Activated CD4-positive, alpha-beta T cell treated with anti-CD3 and anti-CD28 coated beads, Interleukin-10, Interleukin-2, amounts not matched to agents 100 ng/mL and 50 ng/mL, durations not matched to agents 16 hours and 8 hours (primary cell): ENCODE measurements at regions not wholly inside any gene's neighbourhood (a gene's known extent, or its start where the extent isn't known, plus 50 kb on each side); places are given as distances from the start of the nearest gene placed in this dataset.

Experiments
- DNase-seq: peaks from one replicate; pipeline ENCODE4 v3.0.0-alpha.2; 2020

DNA sequence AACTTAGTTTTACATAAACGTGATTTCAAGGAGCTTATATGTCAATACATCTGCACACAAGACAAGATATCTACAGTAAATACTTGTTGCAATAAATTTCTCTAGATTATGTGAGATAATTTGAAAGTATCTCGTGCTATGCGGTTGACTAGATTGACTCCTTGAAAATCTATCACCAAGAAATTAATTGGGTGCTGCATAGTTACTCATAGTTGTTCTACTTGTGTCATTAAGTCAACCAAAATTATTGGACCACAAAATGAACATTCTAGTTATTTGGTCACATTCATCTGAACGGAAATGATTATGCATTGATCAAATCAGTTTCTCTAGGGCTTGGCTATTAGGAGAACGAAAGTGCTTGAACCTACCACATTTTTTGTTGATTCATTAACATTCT is 2291.5 kb downstream of the PCDH9 start:
- DNase-seq: no peak

- no peak for DNase-seq
These were observed 2292.8 kb downstream of the PCDH9 start for GRCh38 chr13:64937302-64937701.

GRCh38 chr13:64936879-64937278 is 2293.3 kb downstream of the PCDH9 start:
- no peak for DNase-seq

GRCh38 chr13:64935441-64935840 is 2294.7 kb downstream of the PCDH9 start:
- DNase-seq: no peak

GRCh38 chr13:64934569-64935362 is 2295.4 kb downstream of the PCDH9 start:
- DNase-seq: no peak

DNA sequence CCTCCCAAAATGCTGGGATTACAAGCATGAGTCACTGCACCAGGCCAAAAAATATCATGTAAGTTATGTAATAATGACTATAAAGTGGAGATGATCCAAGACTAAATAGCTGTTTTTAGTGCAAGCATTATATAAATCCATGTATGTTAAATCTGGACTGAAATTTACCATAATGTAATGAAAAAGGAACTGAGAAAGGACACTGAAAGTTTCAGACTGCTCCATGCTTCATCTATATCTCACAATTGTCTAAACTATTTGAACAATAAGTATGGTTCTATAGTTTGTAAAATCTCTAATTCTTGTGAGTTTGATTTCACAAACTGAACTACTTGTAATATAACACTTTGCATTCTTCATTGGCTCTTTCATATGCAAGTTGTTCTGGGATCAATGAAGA is 2299.5 kb downstream of the PCDH9 start:
- no peak for DNase-seq

DNA sequence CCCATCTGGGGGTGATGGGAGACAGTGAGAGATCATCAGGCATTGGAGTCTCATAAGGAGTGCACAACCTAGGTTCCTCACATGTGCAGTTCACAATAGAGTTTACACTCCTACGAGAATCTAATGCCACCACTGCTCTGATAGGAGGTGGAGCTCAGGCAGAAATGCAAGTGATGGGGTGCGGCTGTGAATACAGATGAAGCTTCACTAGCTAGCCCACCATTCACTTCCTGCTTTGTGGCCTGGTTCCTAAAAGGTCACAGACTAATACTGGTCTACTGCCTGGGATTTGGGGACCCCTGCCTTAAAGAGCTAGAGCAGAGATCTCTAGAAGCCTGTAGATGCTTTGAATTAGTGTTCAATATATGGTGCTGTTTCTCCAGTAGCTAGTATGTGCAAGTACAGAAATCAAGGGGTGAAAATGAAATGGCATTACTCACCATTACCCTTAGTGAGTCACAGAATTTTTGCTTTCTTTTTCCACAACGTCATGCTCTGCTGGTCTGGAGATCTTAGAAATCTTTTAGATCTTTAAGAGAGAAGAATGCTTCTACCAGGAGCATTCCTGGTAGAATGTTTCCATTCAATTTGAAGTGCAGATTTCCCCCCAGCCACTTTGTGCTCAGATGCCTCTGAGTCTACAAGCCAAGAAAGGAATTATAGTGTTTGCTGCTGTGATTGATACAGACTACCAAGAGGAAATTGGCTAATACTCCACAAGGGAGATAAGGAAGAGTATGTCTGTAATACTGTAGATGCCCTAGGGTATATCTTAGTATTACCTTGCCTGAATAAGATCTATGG is 2301.2 kb downstream of the PCDH9 start:
- DNase-seq: no peak

DNA sequence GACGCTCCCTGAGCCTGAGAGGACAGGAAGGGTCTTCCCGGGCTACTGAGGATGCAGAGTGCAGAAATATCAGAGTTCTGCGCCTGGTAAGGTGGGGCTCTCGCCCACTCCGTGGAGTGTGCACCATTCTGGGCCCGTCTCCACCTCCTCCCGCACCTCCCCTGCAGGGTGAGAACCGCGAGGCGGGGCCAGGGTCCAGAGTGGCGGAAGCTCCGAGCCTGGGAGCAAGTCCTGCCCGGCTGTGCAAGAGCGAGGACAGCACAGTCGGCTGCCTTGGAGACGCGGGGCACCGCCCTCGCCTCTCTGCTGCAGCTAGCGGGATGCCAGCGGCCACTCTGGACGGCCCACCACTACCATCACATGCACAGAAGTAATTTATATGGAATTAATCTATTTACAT is 2304.4 kb downstream of the PCDH9 start:
- no peak for DNase-seq

GRCh38 chr13:64925284-64925683 is 2304.9 kb downstream of the PCDH9 start:
- DNase-seq: no peak

- no peak for DNase-seq
These were observed 2305.7 kb downstream of the PCDH9 start for GRCh38 chr13:64924401-64924800.

- DNase-seq: no peak
These were observed 2312.6 kb downstream of the PCDH9 start for GRCh38 chr13:64917566-64917965.

- DNase-seq: no peak
These were observed 2318.0 kb downstream of the PCDH9 start for GRCh38 chr13:64912141-64912540.

DNA sequence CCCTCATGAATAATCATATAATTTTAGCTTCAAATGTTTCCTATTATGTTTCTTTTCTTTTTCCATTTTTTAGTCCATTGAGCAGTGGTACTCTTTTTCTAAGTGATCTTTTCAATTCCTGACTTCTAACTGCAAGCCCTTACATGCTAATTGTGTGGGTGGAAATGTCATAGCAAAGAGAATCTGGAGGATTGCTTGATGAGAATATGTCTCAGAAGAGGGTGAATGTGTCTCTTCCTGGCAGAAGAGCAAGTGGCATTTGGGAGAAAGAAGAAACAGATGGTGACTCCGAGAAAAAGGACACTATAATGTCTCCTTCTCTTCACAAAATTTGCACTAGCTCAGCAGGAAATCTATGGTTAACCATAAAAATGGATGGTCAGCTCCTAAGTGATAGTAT is 2320.0 kb downstream of the PCDH9 start:
- DNase-seq: no peak

DNA sequence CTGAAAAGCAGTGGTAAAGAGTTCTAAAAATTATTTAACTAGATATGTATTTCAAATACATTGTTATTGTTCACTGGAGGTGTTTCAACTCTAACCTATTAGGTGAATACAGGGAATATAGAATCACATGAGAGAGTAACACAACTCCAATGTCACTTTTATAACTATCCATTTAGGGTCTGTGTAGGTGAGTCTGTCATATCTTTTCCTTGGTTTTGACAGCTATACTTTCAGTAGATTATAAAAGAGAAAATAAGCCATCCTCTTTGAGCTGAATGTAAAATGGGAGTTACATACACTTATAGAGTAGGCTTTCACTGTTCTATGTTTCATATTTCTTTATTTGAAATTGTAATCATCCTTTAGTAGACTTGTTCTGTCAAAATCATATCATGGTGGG is 2321.0 kb downstream of the PCDH9 start:
- no peak for DNase-seq

- no peak for DNase-seq
These were observed 2330.1 kb downstream of the PCDH9 start for GRCh38 chr13:64900039-64900438.

GRCh38 chr13:64884976-64885375 is 2345.2 kb downstream of the PCDH9 start:
- no peak for DNase-seq

DNA sequence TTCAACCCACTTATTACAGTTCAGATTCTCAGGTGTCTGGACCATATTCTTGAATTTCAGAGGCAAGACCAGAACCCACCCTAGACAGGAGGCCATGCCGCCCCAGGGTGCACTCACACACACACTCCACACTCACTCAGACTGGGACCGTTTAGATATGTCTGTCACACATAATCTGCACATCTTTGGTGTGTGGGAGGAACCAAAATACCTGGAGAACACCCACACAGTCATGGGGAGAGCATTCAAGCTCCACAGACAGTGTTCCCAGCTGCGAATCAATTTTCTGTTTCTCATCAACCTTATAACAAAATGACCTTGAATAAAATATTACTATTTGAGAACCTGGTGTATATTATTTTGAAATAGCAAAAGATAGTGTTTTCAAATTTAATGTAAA is 2353.0 kb downstream of the PCDH9 start:
- no peak for DNase-seq

- DNase-seq: no peak
These were observed 2358.4 kb downstream of the PCDH9 start for GRCh38 chr13:64871742-64872141.

- DNase-seq: no peak
These were observed 2360.6 kb downstream of the PCDH9 start for GRCh38 chr13:64869539-64869938.

DNA sequence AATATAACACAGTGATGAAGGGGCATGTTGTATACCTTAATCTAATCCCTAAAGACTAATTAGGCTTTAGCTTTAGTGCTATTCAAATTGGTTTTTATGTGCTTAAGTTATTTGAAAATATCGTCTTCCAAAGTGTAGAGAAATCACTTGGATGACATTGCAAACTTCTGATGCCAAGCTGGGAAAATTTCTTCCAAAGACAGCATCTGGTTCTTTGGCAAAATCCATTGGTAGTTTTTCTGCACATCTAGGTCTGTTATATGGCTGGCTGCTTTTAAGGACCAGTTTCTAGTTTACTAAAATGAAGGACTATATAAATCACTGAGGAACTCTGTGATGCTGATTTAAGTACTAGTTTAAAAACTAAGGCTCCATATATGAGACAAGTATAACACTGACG is 2362.3 kb downstream of the PCDH9 start:
- DNase-seq: no peak

DNA sequence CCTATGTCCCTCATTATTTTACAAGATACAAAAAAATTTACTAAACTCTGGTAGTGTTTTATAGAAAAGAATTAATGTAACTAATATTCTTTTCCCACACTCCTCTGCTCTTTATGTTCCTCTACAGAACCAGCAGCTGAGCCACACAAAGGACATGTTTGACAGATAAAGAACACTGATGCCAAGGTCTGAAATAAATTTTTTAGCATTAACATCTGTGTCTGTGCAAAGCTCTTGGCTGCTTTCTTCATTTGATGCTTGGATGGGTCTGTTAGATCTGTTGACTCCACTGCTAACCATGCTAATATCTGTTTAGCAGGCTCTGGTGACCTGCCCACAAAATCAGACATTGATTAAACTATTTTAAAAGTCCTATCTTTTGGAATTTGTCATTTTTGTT is 2363.8 kb downstream of the PCDH9 start:
- no peak for DNase-seq

DNA sequence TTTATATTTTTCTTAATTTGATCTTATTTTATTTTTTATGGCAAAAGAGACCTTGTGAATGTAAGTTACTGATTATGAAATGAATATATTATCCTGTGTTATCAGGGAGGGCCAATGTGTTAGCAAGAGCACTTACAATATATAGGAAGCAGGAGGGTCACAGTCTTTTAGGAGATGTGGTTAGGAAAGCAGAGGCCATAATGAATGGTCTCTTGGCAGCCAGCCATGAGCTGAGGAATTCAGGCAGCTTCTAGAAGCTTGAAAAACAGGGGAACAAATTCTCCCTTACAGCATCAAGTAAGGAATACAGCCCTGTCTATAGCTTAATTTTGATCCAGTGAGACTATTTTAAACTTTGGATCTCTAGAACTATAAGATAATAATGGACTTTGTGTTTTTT is 2374.6 kb downstream of the PCDH9 start:
- no peak for DNase-seq

DNA sequence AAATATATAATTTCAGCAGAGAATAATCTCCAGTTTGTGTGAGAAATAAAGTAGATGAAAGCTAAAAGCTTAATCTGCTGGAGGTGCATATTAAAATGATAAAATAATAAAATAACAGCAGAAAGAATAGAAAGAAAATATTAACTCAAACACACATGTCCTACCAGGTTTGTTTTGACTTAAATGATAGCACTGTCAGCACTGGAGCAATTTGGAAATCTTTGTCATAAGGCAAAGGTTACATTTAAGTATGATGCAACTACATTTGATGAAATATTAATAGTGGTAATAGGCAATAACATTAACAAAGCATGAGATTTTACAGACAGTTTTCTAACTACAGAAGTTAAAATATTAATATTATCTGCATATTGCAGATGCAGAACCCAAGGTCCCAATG is 2380.1 kb downstream of the PCDH9 start:
- no peak for DNase-seq

DNA sequence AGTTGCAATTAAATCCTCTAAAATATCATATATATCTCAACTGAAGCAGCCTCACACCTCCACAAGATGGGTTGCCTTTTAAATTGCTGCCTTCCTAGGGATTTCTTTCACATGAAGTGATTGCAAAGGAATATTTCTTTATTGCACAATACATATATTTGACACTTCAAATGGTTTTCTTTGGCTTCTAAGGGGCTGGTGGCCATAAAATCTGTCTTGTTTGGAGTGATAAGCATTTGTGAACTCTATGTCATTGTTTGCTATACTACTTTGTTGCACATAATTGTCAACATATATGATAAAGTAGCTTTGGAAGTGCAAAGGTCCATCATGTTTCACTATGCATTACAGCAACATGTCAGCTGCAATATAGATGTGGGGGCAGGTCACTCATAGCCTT is 2380.9 kb downstream of the PCDH9 start:
- no peak for DNase-seq

DNA sequence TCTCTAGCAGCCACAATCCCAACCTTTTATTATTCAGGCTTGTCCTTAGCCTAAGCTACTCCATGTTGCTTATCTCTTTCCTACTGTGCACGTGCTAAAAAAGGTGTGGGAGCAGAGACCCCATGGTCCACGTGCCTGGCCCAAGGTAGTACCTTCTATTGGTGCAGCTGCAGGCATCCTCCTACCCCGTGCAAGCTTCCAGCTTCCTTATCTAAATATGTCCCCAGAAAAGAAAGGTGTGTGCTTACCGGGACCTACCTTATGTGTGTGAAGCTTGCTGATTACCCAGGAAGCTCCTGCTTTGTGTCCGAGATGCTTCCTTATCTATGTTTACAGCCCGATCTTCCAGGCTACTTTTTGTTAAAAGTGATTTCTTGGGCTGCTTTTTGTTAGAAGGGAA is 2382.4 kb downstream of the PCDH9 start:
- no peak for DNase-seq
